HG03045 (cell line): ENCODE measurements at regions not wholly inside any gene's neighbourhood (a gene's known extent, or its start where the extent isn't known, plus 50 kb on each side); places are given as distances from the start of the nearest gene placed in this dataset.
"Not testable (repeated sequence)": the region's sequence is repeated elsewhere in the genome, so short reads cannot be mapped to it uniquely, and the experiment has no call there.

ENCODE experiments used
- ATAC-seq: cut with Tn5 transposase; IDR thresholded peaks from one replicate; pipeline ENCODE4 v1.9.1; 2021; ENCODE audit warnings: mild to moderate bottlenecking, moderate library complexity; ENCODE audit not compliant: unreplicated experiment

- no peak for ATAC-seq
Observed at GRCh38 chr6:63440057-63440456, 120.3 kb upstream of the LGSN start.

- no peak for ATAC-seq
Observed at GRCh38 chr6:63440594-63440993, 120.8 kb upstream of the LGSN start.

DNA sequence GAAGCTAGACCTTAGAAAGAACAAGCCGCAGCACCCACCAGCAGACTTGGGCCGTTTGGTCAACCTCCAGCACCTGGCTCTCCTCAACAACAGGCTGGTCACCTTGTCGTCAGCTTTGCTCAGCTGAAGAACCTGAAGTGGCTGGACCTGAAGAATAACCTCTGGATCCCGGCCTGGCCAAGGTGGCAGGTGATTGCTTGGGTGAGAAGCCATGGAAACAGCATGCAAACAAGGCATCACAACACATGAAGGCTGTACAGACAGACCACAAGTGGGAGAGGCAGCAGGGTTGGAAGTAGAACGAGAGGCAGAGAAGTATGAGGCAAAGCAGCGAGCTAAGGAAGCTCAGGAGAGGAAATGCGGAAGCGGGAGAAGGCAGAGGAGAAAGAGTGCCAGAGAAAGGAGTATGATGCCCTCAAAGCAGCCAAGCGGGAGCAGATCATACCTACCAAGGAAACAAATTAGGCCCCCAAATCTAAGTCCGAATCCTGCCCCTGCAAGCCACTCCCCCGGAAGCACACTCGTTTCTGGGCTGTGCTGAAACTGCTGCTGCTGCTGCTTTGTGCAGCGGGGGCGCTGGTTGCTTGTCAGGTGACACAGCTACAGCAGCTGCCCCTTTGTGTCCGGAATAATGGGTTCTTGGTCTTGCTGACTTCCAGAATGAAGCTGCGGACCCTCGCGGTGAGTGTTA lies 121.6 kb upstream of the LGSN start:
- ATAC-seq, result no peak

DNA sequence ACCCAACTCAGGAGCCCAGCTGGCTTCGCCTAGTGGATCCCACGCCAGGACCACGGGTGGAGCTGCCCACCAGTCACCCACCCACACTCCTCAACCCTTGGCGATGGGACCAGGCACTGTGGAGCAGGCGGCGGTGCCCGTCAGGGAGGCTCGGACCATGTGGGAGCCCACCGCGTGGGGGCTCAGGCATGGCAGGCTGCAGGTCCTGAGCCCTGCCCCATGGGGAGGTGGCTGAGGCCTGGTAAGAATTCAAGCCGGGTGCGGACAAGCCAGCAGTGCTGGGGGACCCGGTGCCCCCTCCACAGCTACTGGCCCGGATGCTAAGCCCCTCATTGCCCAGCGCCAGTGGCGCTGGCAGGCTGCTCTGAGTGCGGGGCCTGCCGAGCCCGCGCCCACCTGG lies 123.1 kb upstream of the LGSN start:
- no peak for ATAC-seq

DNA sequence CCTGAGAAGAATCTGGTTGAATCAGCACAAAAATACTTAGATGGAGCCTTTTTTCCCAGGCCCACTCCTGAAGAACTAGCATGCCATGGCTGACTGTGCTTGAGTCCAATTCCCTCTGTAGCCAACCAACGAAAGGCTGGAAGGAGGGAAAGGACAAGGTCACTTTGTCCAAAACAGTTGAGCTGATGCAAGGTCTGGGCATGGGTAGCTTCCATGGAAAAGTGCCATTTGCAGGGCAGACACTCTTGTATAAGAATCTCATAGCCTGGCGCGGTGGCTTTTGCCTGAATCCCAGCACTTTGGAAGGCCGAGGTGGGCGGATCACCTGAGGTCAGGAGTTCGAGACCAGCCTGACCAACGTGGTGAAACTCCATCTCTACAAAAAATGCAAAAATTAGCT lies 125.0 kb upstream of the LGSN start:
- ATAC-seq, result no peak

- no peak for ATAC-seq
Observed at GRCh38 chr6:63446405-63446804, 125.9 kb upstream of the LOC128125822 start.

GRCh38 chr6:63447134-63447533 lies 125.1 kb upstream of the LOC128125822 start:
- ATAC-seq, result no peak

DNA sequence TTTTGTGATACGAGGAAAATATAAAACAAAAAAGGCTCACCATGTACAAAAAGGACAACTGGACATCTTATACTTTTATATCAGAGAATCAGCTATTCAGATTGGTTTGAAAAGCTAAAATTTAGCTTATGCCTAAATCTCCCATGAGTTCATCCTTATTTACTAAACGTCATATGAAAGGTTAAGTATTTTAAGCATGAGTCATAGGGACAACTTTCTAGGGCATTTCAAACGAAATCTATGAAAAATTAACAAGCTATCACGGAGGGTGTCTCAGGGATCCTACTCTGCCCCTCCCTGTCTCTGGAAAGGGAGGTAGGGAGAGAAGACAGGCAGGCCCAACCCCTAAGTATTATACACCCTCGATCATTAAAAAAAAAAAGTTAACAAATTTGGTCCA lies 124.1 kb upstream of the LOC128125822 start:
- ATAC-seq, result no peak

- ATAC-seq, result no peak
Observed at GRCh38 chr6:63449714-63450113, 122.6 kb upstream of the LOC128125822 start.

DNA sequence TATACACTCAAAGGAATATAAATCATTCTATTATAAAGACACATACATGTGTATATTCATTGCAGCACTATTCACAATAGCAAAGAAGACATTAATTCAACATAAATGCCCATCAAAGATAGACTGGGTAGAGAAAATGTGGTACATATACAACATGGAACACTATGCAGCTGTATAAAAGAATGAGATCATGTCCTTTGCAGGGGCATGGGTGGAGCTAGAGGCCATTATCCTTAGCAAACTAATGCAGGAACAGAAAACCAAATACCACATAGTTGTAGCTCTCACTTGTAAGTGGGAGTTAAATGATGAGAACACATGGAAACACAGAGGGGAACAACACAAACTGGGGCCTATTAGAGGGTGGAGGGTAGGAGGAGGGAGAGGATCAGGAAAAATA lies 121.0 kb upstream of the LOC128125822 start:
- ATAC-seq, result no peak

DNA sequence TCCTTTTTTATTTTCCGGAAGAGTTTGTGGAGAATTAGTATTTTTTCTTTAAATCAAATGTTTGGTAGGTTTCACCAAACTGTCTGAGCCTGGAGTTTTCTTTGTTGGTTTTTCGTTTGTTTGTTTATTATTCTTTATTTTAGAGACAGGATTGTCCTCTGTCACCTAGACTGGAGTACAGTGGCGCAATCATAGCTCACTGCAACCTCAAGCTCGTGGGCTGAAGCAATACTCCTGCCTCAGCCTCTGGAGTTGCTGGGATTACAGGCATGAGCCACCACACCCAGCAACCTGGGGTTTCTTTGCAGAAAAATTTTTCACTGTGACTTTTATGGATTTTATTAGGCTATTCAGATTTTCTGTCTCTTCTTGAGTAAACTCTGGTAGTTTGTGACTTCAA lies 120.2 kb upstream of the LOC128125822 start:
- ATAC-seq, result no peak

- no peak for ATAC-seq
Observed at GRCh38 chr6:63456734-63457133, 115.5 kb upstream of the LOC128125822 start.

DNA sequence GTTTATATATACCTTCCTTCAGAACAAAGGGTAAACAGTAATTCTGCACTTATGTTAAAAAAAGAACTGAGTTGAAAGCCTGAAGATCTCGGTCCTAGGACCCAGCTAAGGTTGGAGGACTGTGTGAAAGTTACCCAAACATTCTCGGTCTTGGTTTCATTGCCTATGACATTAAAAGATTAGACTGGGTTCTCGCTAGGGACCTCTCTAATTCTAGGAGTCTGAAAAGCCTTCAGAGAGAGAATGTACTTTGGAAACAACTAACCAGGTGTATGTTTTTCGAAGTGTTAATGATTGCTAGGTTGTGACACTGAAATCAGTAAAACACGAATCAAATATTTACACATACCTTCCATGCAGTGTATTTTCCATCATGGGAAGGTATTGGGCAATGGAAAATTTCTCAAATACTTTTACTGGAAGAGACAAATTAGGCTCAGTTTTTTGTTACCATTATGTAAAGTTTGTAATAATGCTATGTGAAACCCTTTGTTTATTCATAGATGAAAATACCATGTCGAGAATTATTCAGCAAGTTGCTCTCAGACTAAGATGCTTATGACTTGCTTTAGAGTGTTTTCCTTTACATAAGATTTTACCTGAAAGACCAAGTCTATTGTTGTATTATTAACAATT lies 113.7 kb upstream of the LOC128125822 start:
- peak; percentile 55 for ATAC-seq

DNA sequence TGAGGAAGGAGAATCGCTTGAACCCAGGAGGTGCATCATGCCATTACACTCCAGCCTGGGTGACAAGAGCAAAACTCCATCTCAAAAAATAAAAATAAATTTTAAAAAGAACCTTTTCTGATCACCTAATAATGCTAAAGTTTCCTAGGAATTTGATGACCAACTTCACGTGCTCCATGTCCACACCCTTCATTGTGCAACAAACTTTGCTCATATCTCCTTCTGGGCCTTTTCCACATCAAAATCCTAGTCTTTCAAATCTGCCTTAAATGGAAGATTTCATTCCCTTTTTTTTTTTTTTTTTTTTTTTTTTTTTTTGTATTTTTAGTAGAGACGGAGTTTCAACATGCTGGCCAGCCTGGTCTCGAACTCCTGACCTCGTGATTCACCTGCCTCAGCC lies 112.5 kb upstream of the LOC128125822 start:
- no peak for ATAC-seq

- ATAC-seq, result no peak
Observed at GRCh38 chr6:63460971-63461370, 111.3 kb upstream of the LOC128125822 start.

DNA sequence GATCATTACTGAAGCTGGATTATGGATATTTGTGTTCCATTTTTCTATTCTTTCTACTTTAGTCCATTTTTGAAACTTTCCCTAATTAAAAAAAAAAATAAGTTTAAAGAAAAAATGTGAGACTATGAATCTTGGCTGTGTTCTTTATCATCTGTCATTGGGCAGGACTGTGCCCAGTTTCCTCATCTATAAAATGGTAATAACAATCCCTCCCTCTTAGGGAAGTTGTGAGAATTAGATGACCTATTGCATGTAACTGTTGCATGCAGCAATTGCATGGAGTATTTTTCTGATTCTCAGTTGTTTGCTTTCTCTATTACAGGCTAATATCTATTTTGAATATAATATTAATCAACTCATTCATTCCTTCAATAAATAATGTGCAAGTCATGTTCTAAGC lies 108.2 kb upstream of the LOC128125822 start:
- no peak for ATAC-seq

DNA sequence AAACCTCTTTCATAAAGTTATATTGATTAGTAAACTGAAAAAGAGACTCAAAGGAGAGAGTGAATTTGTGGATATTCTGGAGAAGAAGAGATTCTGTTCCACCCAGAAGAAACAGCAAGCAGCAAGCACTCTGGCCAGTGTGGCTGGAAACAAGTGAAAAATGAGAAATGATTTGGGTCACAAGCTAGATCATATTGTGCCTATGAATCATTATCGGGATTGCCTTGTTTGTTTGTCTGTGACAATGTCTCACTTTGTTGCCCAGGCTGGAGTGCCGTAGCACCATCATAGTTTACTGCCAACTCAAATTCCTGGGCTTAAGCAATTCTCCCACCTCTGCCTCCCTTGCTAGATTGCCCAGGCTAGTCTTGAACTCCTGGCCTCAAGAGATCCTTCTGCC lies 106.5 kb upstream of the LOC128125822 start:
- ATAC-seq, result no peak

- no peak for ATAC-seq
Observed at GRCh38 chr6:63466242-63466733, 106.0 kb upstream of the LOC128125822 start.

- no peak for ATAC-seq
Observed at GRCh38 chr6:63467247-63467954, 104.9 kb upstream of the LOC128125822 start.

- ATAC-seq, result not testable (repeated sequence)
Observed at GRCh38 chr6:63471145-63471544, 101.1 kb upstream of the LOC128125822 start.

DNA sequence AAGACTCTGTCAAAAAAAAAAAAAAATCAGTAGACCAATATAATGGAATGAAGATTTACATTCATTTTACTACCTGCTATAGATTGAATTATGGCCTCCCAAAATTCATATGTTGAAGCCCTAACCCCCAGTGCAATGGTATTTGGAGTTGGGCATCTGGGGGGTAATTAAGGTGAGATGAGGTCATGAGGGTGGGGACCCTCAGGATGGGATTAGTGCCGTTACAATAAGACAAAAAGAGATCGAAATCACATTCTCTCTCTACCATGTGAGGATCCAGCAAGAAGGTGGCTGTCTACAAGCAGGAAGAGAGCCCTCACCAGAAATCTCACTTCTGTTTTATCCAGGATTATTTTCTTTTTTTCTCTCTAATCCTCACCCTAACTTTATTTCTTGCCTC lies 100.6 kb upstream of the LOC128125822 start:
- ATAC-seq, result no peak

DNA sequence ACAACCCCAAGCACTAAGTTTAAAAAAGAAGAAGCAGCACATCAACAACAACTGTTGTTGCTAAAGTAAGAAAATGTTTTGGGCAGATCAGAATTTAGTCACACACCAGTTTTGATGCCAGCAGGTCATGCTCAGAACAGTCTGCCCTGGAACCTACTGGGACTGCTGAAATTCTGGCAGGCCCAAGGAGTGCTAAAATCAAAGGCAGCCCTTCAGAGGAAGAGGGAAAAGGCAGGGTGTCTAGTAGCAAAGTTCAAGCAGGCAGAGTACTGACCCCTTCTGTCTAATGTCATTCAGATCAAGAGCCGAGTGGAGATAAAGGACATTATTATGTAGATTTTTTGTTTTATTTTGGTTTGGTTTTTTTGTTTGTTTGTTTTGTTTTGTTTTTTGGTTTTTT lies 96.6 kb upstream of the LOC128125822 start:
- ATAC-seq, result no peak
